NCI-H524 treated with DMSO at 0.1 percent for 48 hours (cell line): ENCODE measurements at regions not wholly inside any gene's neighbourhood (a gene's known extent, or its start where the extent isn't known, plus 50 kb on each side); places are given as distances from the start of the nearest gene placed in this dataset.
"Not testable (repeated sequence)": the region's sequence is repeated elsewhere in the genome, so short reads cannot be mapped to it uniquely, and the experiment has no call there.

Experiments used
- DNase-seq: peaks from one replicate; lab custom pipeline; 2025; lab: John Stamatoyannopoulos, UW

DNA sequence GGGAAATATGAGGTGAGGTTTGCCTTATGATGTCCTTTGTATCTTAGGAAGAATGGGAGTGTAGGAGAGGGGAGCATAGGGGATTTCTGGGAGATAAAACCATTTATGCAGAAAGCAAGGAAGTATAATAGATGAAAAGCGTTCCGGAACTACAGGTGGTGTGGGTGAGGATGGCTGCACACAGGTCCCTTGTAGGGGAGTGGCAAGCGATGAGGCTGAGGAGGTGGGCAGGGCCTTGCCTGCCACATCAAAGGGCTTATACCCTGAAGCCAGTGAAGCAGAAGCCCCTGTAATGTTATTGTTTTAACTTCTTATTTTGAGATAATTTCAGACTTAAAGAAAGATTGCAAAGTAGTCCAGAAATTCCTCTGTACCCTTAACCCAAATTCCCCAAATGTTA, 107.3 kb upstream of the IKBKE start:
- not testable (repeated sequence) for DNase-seq

DNA sequence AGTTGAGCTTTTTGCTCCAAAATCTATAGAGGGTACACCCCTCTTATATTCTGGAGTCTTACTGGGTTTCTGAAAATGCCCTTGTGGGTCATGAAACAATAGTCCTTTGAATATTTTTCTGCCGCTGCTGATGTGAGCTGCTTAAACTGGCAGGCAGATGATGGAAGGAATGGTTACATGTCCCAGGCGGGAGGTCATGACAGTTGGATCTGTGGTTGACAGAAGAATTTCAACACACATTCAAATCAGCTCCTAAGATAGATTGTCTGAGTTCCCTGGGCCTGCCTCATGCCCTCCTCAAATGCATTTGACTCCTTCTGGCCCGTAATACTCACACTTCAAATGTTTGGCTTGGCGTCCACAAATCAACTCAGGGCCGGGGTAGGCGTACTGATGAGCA, 105.0 kb upstream of the IKBKE start:
- DNase-seq: not testable (repeated sequence)

DNA sequence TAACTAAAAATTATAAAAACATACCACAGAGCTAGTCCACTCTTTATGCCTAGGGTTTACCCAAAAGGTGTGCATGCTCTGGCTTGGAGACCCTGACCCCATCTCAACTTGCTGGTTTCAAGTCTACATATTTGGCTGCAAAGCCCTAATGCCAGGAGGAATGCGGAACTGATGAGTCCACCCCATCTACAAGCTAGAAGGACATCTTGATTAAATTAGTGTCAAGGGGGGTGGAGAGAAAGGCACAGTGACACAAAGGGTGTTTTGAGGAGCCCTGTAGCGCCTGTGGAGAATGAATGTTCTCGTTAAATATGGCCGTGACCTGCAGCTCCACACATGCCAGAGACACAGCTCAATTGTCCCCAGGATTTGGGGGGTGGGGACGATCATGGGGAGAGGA, 104.1 kb upstream of the IKBKE start:
- not testable (repeated sequence) for DNase-seq

DNA sequence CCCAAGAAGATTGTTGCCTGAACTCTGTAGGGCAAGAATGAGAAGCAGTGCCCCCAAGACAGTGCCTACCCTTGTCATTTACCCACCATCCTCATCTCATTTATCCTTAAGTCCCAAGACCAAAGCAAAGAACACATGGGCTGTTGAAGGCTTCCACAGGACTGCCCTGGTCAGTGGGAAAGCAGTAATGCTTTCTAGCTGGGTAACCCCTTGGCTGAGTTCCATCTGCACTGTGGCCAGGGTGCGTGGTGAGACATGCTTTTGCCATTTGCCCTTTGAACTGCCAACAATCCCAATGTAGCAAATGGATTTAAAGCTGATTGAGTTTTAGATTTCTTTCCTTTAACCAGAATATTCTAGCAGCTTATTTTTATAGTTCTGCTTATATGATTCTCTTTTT, 103.5 kb upstream of the IKBKE start:
- not testable (repeated sequence) for DNase-seq

DNA sequence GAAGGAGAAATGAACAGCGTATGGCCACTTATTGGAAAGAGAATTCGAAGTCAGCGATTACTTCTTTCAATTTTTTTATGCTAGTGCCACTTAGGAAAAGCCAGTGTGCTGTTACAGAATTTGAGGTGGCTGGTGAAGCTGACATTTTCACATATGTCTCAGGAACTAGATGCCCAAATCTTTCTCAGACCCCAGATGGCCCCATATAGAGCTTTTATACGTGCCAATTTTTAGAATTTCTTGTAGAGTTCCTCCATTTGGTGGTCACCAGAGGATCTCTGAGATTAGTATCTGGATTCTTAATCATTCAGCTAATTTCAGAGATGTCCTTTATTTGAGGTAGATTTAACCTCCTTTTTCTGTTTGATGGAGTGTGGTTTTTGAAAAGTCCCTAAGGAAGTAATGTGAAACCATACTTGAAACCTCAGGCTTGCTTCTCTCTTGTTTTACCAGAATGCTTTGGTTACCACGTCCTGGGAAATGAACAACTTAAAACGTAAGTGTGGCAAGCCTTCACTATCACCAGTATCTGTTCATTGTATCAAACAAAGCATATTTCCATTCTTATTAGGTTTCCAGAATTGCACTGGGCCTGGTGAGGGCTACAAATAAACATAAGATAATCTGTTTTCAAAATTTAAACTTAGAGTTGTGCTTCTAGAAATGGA, 102.2 kb upstream of the IKBKE start:
- not testable (repeated sequence) for DNase-seq

DNA sequence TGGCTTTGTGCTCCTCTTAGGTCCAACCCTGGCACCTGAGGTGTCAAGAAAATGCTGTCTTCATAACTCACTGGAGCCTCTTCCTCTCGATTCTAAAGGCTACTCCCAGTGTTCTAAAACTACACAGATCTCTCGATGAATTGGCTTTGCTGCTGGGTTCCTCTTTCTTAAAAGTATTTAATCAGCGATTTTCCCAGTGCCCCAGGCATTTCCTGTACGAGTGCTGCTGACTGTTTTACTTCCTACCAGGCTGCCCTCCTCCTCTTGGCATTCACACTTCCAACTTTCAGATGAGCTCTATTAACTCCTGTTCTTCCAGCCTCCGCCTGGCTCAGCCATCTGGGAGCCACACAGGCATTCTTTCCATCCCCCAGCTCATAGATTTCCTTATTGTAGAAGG, 95.6 kb upstream of the IKBKE start:
- DNase-seq: not testable (repeated sequence)

DNA sequence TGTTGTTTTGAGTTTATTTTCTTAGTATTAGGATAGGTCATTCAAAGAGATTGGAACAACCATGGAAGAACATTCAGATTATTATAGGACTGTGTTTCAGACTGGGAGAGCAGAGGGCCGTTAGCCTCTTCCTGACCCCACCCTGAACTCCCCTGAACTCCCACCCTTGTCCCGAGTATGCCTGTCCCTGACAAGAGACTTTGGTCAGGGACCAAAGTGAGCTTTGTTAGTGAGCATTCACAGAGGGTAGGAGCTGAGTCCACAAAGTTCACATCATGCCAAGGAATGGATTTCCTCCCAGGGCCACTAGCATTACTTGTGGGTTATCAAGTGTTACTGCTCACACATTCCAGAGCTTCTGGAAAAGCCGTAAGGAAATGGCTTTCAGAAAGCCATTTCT, 94.7 kb upstream of the IKBKE start:
- DNase-seq: not testable (repeated sequence)

DNA sequence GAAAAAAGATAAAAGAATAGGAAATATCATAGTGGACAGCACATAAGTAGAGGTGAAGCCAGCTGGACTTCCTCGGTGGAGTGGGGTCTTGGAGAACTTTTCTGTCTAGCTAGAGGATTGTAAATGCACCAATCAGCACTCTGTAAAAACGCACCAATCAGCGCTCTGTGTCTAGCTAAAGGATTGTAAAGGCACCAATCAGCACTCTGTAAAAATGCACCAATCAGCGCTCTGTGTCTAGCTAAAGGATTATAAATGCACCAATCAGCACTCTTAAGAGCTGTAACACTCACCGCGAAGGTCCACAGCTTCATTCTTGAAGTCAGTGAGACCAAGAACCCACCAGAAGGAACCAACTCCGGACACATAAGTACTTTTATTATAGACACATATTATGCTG, 91.8 kb upstream of the IKBKE start:
- DNase-seq: not testable (repeated sequence)

DNA sequence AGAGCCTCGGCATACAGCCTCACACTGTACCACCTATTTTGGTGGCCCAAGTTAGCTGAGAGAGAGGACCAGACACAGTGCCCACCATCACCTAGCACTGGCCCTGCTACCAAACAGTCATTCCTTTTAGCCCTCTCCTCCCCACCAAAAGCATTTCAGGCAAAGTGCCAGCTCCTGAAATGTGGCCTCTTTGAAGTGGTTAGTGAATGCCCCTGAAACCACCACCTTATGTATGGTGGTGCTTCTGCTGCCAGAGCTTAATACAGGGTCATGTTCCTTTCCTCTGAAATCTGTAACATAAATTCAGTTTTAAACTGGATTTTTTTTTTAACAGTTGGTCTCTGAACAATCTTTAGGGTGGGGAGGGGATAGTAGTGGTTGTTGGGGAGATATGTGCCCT, 91.0 kb upstream of the IKBKE start:
- not testable (repeated sequence) for DNase-seq

DNA sequence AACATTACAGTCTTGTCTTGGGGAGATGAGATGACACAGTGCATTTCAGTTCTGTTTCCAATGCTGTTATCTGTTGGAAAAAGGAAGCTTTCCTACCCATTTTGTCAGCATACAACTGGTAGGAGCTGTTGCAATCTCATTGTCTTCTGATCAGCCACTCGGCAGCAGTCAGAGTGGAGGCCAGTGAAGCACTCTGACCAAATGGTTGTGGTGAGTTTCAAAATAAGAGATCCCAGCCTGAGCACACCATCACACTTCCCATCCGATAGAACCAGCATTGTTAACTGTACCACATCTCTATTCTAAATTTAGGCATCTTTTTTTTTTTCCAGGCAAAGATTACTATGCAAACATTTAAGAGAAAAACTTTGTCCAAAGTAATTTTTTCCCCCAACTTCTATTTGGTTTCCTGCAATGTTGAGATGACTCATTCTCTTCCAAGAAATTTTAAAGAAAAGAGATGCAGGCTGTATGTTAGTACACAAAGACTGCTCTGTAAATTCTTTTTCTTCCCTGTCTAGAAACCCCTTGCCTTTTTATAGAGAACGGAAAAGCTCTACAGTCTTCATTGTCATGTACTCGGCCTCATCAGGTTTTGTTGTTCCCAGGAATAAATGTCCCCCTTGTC, 90.0 kb upstream of the IKBKE start:
- DNase-seq: not testable (repeated sequence)

DNA sequence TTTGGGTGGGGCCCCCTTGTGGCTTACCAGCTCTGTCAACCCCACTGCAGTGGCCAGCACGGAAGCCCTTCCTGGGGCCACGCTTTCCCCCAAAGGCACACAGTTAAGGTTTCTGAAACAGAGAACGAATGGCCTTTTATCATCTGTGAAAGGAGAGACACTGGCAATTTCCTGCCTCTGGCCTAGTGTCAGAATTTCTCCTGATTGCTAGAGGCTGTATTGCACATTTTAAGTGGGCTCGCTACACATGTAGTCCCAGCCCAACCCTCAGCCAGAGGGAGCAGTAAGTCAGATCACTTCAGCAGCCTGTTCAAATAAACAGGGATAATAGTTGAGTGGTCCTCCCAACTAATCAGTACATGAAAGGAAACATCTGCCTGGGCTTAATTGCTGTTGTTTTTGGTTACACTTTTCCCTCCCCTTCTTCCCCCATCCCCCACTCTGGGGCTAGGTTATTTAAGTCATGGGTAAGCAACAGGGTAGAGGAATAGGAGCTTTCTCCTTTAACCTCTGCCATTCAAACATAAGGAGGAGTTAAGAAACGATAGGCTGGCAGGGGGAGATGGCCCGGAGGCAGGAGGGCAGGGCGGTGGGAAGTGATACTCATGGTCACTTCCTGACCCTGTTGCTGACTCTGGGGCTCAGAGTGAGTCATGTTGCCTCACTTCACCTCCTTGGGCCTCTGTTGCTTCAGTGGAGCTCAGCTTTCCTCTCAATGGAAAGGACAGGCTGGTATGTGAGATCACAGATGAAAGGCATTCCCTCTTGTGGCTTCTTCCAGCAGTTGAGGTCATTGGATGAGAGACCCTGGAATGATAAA, 89.3 kb upstream of the IKBKE start:
- DNase-seq: peak; percentile 32

DNA sequence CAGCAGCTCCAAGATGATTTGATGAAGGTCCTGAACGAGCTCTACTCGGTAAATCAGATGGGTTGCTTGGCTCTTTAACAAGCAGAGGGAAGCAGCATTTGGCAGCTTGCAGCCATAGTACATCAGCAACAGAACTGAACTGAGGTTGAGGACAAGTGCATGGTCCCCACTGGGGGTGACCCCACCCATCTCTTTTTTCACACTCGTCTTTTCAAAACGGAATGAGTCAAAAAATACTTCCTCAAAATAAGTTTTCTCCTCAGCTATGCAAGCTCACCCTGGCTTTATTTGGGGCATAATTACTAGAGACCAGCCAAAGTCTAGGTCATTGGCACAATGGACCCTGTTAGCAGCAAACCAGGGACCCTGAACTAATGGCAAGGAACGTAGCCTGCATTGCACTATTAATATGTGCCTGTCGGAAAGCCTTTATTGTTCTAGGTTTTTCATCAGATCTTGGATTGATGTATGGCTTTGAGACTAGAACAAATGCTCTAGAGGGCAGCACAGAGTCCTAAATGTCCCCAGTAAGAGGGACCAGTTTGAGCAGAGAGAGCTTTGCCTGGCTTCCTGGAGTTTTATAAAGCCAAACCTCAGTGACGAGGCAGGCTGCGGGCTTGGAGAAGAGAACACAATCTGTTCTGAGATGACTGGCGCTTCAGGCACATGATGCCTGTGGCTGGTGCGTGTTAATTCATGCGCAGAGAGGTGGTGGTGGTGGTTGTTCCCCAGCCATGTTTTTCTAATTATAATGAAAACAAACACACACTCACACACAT, 86.1 kb upstream of the IKBKE start:
- DNase-seq: not testable (repeated sequence)

DNA sequence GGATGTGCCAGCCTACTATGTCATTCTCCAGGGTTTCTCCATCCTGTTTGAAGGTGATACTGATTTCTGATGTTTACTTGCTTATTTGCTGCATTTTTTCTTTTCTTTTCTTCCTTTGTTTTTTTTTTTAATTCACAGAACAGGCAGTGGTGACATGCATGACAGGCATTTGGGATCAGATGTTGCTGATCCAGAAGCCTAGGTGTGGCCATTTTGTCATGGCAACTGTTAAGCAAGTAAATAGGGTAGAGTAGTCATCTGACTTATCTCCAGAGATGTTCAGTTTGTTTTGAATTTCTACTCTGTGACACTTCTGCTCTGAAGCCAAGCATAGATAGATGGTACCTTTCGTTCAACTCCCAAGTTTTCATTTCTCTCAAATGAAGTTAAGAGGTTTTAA, 85.4 kb upstream of the IKBKE start:
- not testable (repeated sequence) for DNase-seq

DNA sequence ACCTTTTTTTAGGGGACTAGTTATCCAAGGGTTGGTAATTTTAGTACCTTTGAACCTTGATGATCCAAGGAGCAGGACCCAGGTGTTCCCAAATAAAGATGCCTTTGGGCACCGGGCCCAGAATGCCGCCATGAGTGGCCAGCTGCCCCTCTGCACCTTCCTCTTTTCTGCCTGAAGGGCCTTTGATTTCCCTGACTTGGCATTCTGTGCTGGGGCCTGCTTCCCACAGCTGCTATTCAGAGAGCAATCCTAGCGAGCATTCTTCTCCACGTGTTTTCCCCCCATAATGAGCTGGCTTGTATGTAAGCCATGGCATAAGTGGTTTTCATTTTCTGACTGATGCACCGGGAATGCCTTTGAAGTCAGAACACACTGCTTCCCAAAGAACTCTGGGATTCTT, 82.6 kb upstream of the IKBKE start:
- DNase-seq: not testable (repeated sequence)

DNA sequence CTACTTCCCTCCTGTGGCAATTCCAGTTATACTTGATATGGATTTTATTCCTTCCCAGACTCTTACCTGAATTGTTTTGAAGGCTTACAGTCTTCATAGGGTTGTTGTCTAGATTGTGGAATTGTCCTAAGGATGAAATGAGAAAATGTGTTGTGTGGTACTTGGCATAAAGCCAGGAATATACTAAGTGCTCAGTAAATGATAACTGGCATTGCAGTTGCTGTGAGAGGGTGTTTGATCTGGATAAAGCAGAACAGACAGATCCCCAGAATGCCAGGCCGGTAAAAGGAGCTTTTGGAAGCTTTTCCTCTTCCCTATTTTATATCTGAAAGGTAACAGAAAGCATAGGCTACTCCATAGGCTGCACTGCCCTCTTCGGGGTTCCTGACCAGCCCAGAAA, 78.4 kb upstream of the IKBKE start:
- not testable (repeated sequence) for DNase-seq

DNA sequence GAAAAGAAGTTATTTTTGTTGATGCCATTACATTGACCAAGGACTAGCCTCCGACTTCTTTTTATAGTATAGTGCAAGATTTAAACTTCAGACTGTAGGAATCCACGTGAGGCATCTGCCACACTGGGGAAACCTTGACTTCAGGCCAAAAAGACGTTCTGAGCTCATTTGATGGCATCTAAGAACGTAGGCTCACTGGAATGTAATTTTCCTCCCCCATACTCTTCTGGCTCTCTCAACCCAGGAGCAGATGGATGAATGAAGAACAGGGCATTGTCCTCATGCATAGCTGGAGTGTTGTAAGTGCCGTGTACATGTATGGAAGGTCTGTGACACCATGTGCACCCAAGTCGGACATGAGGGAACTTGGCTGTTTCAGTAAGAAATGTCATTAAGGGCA, 72.8 kb upstream of the IKBKE start:
- not testable (repeated sequence) for DNase-seq

DNA sequence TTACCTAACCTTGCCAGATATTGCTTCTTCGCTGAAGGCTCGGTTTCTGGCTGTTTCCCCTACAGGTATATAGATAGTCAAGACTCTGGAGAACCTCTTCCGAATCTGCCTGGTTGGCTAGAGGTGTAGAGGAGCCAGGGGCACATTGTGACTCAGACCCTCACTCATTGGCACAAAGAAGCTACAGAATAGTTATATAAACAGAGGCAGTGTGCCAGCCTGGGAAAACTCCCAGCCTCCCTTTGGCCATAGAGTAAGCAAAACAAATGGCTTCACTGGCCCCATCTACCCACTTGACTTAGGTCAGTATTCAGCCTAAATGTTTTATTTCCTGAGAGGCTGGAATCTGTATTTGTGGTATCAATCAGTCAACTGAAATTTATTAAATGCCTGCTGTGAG, 72.0 kb upstream of the IKBKE start:
- DNase-seq: not testable (repeated sequence)

DNA sequence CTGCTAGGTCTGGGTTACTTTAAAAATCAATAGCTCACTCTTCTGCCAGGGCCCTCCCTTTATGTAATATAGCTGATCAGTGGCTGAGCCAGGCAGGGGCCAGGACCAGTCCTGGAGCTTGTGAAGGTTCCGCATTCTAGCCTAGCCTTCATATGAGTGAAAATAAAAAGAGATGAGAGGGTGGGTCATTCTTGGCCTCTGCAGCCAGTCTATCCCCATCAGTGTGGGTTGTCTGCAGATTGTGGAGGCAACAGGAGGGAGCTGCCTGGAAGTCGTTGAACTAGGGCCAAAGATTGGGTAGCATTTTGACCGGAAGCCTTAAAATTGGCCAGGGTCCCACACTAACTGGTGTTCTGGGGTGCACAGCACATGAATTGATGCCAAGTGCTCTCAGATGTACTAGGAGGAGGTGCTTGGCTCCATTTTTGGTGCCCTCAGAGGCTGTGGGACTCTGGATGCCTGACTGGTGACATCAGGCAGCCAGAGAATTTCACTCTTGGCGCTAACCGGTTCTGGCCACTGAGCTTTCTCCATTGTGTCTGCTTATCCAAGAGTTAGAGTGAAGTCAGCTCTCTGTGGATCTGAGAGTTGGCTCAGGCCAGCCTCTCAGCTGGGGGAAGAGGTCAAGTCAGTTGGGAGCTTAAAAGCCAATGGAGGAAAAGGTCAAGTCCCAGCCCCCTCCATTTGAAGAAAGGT, 66.5 kb upstream of the IKBKE start:
- DNase-seq: not testable (repeated sequence)

DNA sequence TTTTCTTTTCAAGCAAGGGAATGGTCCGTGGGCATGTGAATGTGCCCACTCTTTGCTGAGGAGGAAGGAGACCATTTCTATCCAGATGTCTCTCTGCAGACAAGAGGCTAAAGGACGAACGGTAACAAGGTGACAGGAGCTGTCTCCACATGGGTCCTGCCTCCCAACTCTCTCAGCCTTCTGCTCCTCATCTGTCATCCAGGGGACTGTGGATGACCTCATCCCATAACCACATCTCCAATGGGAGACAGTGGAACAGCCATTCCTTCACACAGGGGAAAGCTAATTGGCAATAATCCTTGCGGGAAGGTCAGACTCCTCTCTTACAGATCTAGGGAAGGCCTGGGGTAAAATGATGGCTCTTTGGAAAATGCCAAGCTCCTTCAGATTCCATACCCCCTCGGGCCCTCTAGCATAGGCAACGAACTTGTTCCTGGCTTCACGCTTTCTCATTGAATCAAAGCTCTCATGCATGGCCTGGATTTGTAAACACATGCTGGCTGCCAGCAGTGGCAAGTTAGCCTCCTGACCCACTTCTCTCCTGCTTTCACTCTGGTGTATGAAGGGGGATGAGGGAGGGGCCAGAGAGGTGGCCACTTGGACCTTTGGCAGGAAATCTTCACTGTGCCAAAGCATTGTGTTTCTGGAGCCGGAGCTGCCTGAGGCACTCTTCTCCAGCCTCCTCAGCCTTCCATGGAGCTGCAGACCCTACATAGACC, 65.8 kb upstream of the IKBKE start:
- DNase-seq: not testable (repeated sequence)

DNA sequence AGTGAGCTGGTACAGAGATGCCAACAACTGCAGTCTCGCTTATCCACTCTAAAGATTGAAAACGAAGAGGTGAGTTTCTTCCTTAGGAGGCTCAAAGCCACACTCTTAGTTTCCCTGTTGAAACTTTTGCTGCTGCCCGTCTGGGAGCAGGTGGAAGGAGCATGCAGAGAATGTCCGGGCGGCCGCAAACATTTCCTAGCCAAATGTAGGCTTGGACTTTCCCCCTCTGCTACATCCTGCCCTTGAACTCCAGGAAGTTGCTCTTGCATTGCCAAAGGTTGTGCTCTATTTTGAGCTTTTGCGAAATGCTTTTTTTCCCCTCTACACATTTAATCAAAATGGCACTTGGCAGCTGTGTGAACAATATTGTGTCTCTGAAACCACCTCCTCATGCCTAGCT, 65.0 kb upstream of the IKBKE start:
- DNase-seq: not testable (repeated sequence)
